Memory B cell (primary cell): ENCODE measurements at regions not wholly inside any gene's neighbourhood (a gene's known extent, or its start where the extent isn't known, plus 50 kb on each side); places are given as distances from the start of the nearest gene placed in this dataset.

Experiments used
- ATAC-seq: fragments of 150-1000 bp; cut with Tn5 transposase; 2 replicates; pipeline ENCODE4 v1.10.0; 2021; ENCODE audit warnings: low read depth, mild to moderate bottlenecking, moderate library complexity
- DNase-seq, 2 donors: peaks; one replicate each; pipeline ENCODE4 v3.0.0; 2022; ENCODE audit warnings: low spot score in 2 of 2
- H3K27ac Mint-ChIP-seq: one replicate; pipeline ENCODE4 v1.8.0; 2022; ENCODE audit warnings: mild to moderate bottlenecking, moderate library complexity, mixed read lengths
- H3K27me3 Mint-ChIP-seq: one replicate; pipeline ENCODE4 v1.8.0; 2022; ENCODE audit warnings: mixed read lengths
- H3K36me3 Mint-ChIP-seq: one replicate; pipeline ENCODE4 v1.8.0; 2022; ENCODE audit warnings: mild to moderate bottlenecking, mixed read lengths
- H3K4me1 Mint-ChIP-seq: one replicate; pipeline ENCODE4 v1.8.0; 2022; ENCODE audit warnings: mixed read lengths
- H3K4me3 Mint-ChIP-seq: one replicate; pipeline ENCODE4 v1.8.0; 2022; ENCODE audit warnings: mild to moderate bottlenecking, moderate library complexity, mixed read lengths
- H3K9me3 Mint-ChIP-seq: one replicate; pipeline ENCODE4 v1.8.0; 2022; ENCODE audit warnings: mixed read lengths

- no peaks in the 10 kb centered on the region for H3K4me1 Mint-ChIP-seq
- H3K9me3 Mint-ChIP-seq: no peaks in the 10 kb centered on the region
- peaks cover 11% of the 10 kb centered on the region for H3K27me3 Mint-ChIP-seq
- ATAC-seq (no peak), DNase-seq (no peak)
- H3K36me3 Mint-ChIP-seq: no peaks in the 10 kb centered on the region
- no peak overlapping the region for H3K27ac Mint-ChIP-seq
- H3K4me3 Mint-ChIP-seq: no peak overlapping the region
Observed at GRCh38 chr15:94584833-94585244, 353.5 kb downstream of the MCTP2 start.

GRCh38 chr15:94586099-94586498, 354.7 kb downstream of the MCTP2 start:
- Mint-ChIP-seq H3K4me1 (no peaks in the 10 kb centered on the region), H3K4me3 (no peak overlapping the region), H3K9me3 (no peaks in the 10 kb centered on the region), H3K36me3 (no peaks in the 10 kb centered on the region), H3K27me3 (peaks cover 10% of the 10 kb centered on the region), H3K27ac (no peak overlapping the region)
- ATAC-seq (no peak), DNase-seq (no peak)

- H3K9me3 Mint-ChIP-seq: no peaks in the 10 kb centered on the region
Observed at GRCh38 chr15:94587113-94587512, 355.8 kb downstream of the MCTP2 start.

GRCh38 chr15:94588993-94589392, 357.6 kb downstream of the MCTP2 start:
- Mint-ChIP-seq H3K4me1 (no peaks in the 10 kb centered on the region), H3K27me3 (peaks cover 10% of the 10 kb centered on the region), H3K4me3 (no peak overlapping the region), H3K36me3 (no peaks in the 10 kb centered on the region), H3K27ac (no peak overlapping the region), H3K9me3 (no peaks in the 10 kb centered on the region)
- DNase-seq (no peak), ATAC-seq (no peak)

More at GRCh38 chr15:94587113-94587512, 355.8 kb downstream of the MCTP2 start:
- no peaks in the 10 kb centered on the region for H3K36me3 Mint-ChIP-seq
- ATAC-seq (no peak), DNase-seq (no peak)
- peaks cover 8% of the 10 kb centered on the region for H3K27me3 Mint-ChIP-seq
- H3K4me1 Mint-ChIP-seq: no peaks in the 10 kb centered on the region
- no peak overlapping the region for H3K27ac Mint-ChIP-seq
- H3K4me3 Mint-ChIP-seq: no peak overlapping the region

- ATAC-seq: no peak
Observed at GRCh38 chr15:94592495-94592894, 361.1 kb downstream of the MCTP2 start.

GRCh38 chr15:94596707-94597106, 365.3 kb downstream of the MCTP2 start:
- H3K36me3 Mint-ChIP-seq: no peaks in the 10 kb centered on the region
- H3K27ac Mint-ChIP-seq: no peak overlapping the region
- ATAC-seq (no peak), DNase-seq (no peak)
- no peaks in the 10 kb centered on the region for H3K9me3 Mint-ChIP-seq
- H3K4me3 Mint-ChIP-seq: no peak overlapping the region
- H3K27me3 Mint-ChIP-seq: peaks cover 11% of the 10 kb centered on the region
- H3K4me1 Mint-ChIP-seq: no peaks in the 10 kb centered on the region

More at GRCh38 chr15:94592495-94592894, 361.1 kb downstream of the MCTP2 start:
- Mint-ChIP-seq H3K9me3 (no peaks in the 10 kb centered on the region), H3K4me3 (no peak overlapping the region), H3K27ac (no peak overlapping the region), H3K36me3 (no peaks in the 10 kb centered on the region), H3K27me3 (peaks cover 11% of the 10 kb centered on the region), H3K4me1 (no peaks in the 10 kb centered on the region)
- DNase-seq: no peak

- Mint-ChIP-seq H3K4me3 (no peak overlapping the region), H3K27me3 (peaks cover 9% of the 10 kb centered on the region), H3K27ac (no peak overlapping the region), H3K36me3 (no peaks in the 10 kb centered on the region), H3K9me3 (peaks cover 2% of the 10 kb centered on the region), H3K4me1 (no peaks in the 10 kb centered on the region)
- no peak for ATAC-seq
- DNase-seq: no peak
Observed at GRCh38 chr15:94600505-94600904, 369.1 kb downstream of the MCTP2 start.

- Mint-ChIP-seq H3K4me3 (no peak overlapping the region), H3K27me3 (peaks cover 11% of the 10 kb centered on the region), H3K9me3 (peaks cover 2% of the 10 kb centered on the region), H3K36me3 (no peaks in the 10 kb centered on the region), H3K27ac (no peak overlapping the region), H3K4me1 (peaks cover 3% of the 10 kb centered on the region)
- no peak for ATAC-seq
- DNase-seq: no peak
Observed at GRCh38 chr15:94602754-94603470, 371.6 kb downstream of the MCTP2 start.

- peaks cover 2% of the 10 kb centered on the region for H3K9me3 Mint-ChIP-seq
- no peak for DNase-seq
- H3K27ac Mint-ChIP-seq: no peak overlapping the region
- no peaks in the 10 kb centered on the region for H3K36me3 Mint-ChIP-seq
- H3K4me1 Mint-ChIP-seq: peaks cover 3% of the 10 kb centered on the region
- H3K4me3 Mint-ChIP-seq: no peak overlapping the region
- ATAC-seq: no peak
- peaks cover 17% of the 10 kb centered on the region for H3K27me3 Mint-ChIP-seq
Observed at GRCh38 chr15:94606286-94606685, 374.9 kb downstream of the MCTP2 start.

GRCh38 chr15:94607176-94607654, 375.9 kb downstream of the MCTP2 start:
- ATAC-seq (no peak), DNase-seq (no peak)
- no peak overlapping the region for H3K4me3 Mint-ChIP-seq
- H3K27me3 Mint-ChIP-seq: peaks cover 20% of the 10 kb centered on the region
- H3K4me1 Mint-ChIP-seq: peaks cover 3% of the 10 kb centered on the region
- H3K36me3 Mint-ChIP-seq: no peaks in the 10 kb centered on the region
- peaks cover 2% of the 10 kb centered on the region for H3K9me3 Mint-ChIP-seq
- no peak overlapping the region for H3K27ac Mint-ChIP-seq

GRCh38 chr15:94610069-94610468, 378.7 kb downstream of the MCTP2 start:
- Mint-ChIP-seq H3K27ac (no peak overlapping the region), H3K4me3 (no peak overlapping the region), H3K36me3 (no peaks in the 10 kb centered on the region), H3K9me3 (peaks cover 2% of the 10 kb centered on the region), H3K27me3 (peaks cover 20% of the 10 kb centered on the region), H3K4me1 (peaks cover 3% of the 10 kb centered on the region)
- ATAC-seq: no peak
- no peak for DNase-seq

GRCh38 chr15:94610485-94610884, 379.1 kb downstream of the MCTP2 start:
- H3K4me3 Mint-ChIP-seq: no peak overlapping the region
- no peaks in the 10 kb centered on the region for H3K36me3 Mint-ChIP-seq
- ATAC-seq (no peak), DNase-seq (no peak)
- peaks cover 18% of the 10 kb centered on the region for H3K27me3 Mint-ChIP-seq
- H3K27ac Mint-ChIP-seq: no peak overlapping the region
- peaks cover 3% of the 10 kb centered on the region for H3K4me1 Mint-ChIP-seq
- no peaks in the 10 kb centered on the region for H3K9me3 Mint-ChIP-seq

- Mint-ChIP-seq H3K36me3 (no peaks in the 10 kb centered on the region), H3K4me1 (peaks cover 3% of the 10 kb centered on the region), H3K27ac (no peak overlapping the region), H3K9me3 (no peaks in the 10 kb centered on the region), H3K27me3 (peaks cover 15% of the 10 kb centered on the region), H3K4me3 (no peak overlapping the region)
- DNase-seq: no peak
- no peak for ATAC-seq
Observed at GRCh38 chr15:94611656-94612055, 380.3 kb downstream of the MCTP2 start.

GRCh38 chr15:94615688-94616087, 384.3 kb downstream of the MCTP2 start:
- Mint-ChIP-seq H3K4me1 (no peaks in the 10 kb centered on the region), H3K27me3 (peaks cover 14% of the 10 kb centered on the region), H3K36me3 (no peaks in the 10 kb centered on the region), H3K4me3 (no peak overlapping the region), H3K27ac (no peak overlapping the region), H3K9me3 (no peaks in the 10 kb centered on the region)
- DNase-seq (no peak), ATAC-seq (no peak)

- no peak overlapping the region for H3K27ac Mint-ChIP-seq
Observed at GRCh38 chr15:94620632-94621031, 389.3 kb downstream of the MCTP2 start.

More at GRCh38 chr15:94620632-94621031, 389.3 kb downstream of the MCTP2 start:
- Mint-ChIP-seq H3K4me3 (no peak overlapping the region), H3K36me3 (no peaks in the 10 kb centered on the region), H3K27me3 (peaks cover 6% of the 10 kb centered on the region), H3K4me1 (no peaks in the 10 kb centered on the region), H3K9me3 (no peaks in the 10 kb centered on the region)
- ATAC-seq (no peak), DNase-seq (no peak)
